HepG2 (cell line): ENCODE measurements at regions not wholly inside any gene's neighbourhood (a gene's known extent, or its start where the extent isn't known, plus 50 kb on each side); places are given as distances from the start of the nearest gene placed in this dataset.

Source experiments
- ATAC-seq: fragments of 200-7000 bp; cut with Tn5 transposase; 3 replicates; pipeline ENCODE4 v1.9.1; 2020; ENCODE audit warnings: mild to moderate bottlenecking, moderate library complexity
- BruUV-seq: library from RNA; stranded (reverse); fragments of 400-500 nt; replicated peaks from 2 replicates; lab custom pipeline; 2021; lab: Mats Ljungman, UMichigan
- CTCF ChIA-PET: fragments of 300-600 bp; formaldehyde crosslinking; extraction: SDS; loops from one replicate; lab custom pipeline; 2021; ENCODE audit warnings: low total read pairs, inconsistent platforms, low intra/inter-chr PET ratio; lab: Yijun Ruan, JAX
- POLR2A ChIA-PET: fragments of 350-600 bp; sonication (Branson Sonifier 250); formaldehyde crosslinking; loops from one replicate; lab custom pipeline; 2020; ENCODE audit warnings: antibody characterized with exemption, inconsistent platforms; lab: Yijun Ruan, JAX
- DNase-seq: peaks from one replicate; pipeline ENCODE4 v3.0.0-alpha.2; 2015; ENCODE audit warnings: low spot score
- FAIRE-seq: peaks from 3 replicates; lab custom pipeline; 2011; peaks lifted over from hg19 to GRCh38; lab: Jason Lieb, UNC
- H2AFZ ChIP-seq: one replicate; pipeline ENCODE4 v1.6.1; 2011; ENCODE audit warnings: low read length, inconsistent platforms
- H3K27ac ChIP-seq: fragments of 300-600 bp; 3 replicates; pipeline ENCODE4 v1.8.0; 2011; ENCODE audit warnings: mixed run types, mild to moderate bottlenecking, mixed read lengths, low read length, inconsistent platforms; ENCODE audit not compliant: insufficient read depth; ENCODE audit errors: extremely low read length
- H3K27me3 ChIP-seq, 2 experiments: fragments of 200-600 bp in 1 of 2; 2 replicates in 1 of 2; 3 replicates in 1 of 2; pipeline versions ENCODE4 v1.6.0 to v1.8.0; 2011; ENCODE audit warnings: low read length in 2 of 2, mild to moderate bottlenecking in 2 of 2, moderate library complexity in 2 of 2, inconsistent platforms in 1 of 2; ENCODE audit not compliant: insufficient read depth in 2 of 2, control insufficient read depth in 1 of 2
- H3K36me3 ChIP-seq, 2 experiments: fragments of 200-600 bp in 1 of 2; replicated peaks in 1 of 2; 2 replicates in 1 of 2; 3 replicates in 1 of 2; pipeline versions ENCODE4 v1.5.1 to v1.8.0; 2011; ENCODE audit warnings: low read length in 2 of 2, inconsistent platforms in 1 of 2; ENCODE audit not compliant: insufficient read depth in 2 of 2, control insufficient read depth in 1 of 2
- H3K4me1 ChIP-seq: 2 replicates; pipeline ENCODE4 v1.5.1; 2012; ENCODE audit warnings: low read length, inconsistent platforms; ENCODE audit not compliant: insufficient read depth
- H3K4me2 ChIP-seq: 2 replicates; pipeline ENCODE4 v1.6.0; 2011; ENCODE audit warnings: low read depth, low read length, inconsistent platforms
- H3K4me3 ChIP-seq, 3 experiments: fragments of 200-600 bp in 1 of 3; sonication (generic), shearing (Covaris generic) in 1 of 3; replicated peaks in 1 of 3; 2 replicates each; pipeline ENCODE4 v1.5.1; 2011 to 2016; ENCODE audit warnings: low read length in 3 of 3, inconsistent platforms in 2 of 3, low read depth in 2 of 3, mild to moderate bottlenecking in 2 of 3, control low read depth in 1 of 3, mixed read lengths in 1 of 3; ENCODE audit not compliant: insufficient read depth in 1 of 3
- H3K79me2 ChIP-seq: one replicate; pipeline ENCODE4 v1.6.1; 2011; ENCODE audit warnings: low read length, inconsistent platforms; ENCODE audit not compliant: insufficient read depth
- H3K9ac ChIP-seq: 2 replicates; pipeline ENCODE4 v1.6.0; 2011; ENCODE audit warnings: mild to moderate bottlenecking, low read depth, low read length, inconsistent platforms; ENCODE audit not compliant: insufficient read depth
- H3K9me3 ChIP-seq: 2 replicates; pipeline ENCODE4 v1.5.1; 2012; ENCODE audit warnings: mild to moderate bottlenecking, low read length
- H4K20me1 ChIP-seq: 2 replicates; pipeline ENCODE4 v1.6.0; 2011; ENCODE audit warnings: inconsistent platforms, mild to moderate bottlenecking, low read length, moderate library complexity; ENCODE audit not compliant: insufficient read depth
- ARHGAP35 ChIP-seq: sonication (generic); formaldehyde crosslinking; IDR thresholded peaks from 2 replicates; pipeline ENCODE4 v1.9.0; 2022; ENCODE audit warnings: mild to moderate bottlenecking, inconsistent platforms, moderate library complexity, missing genetic modification reagents, borderline replicate concordance
- ATF2 ChIP-seq: sonication (generic); formaldehyde crosslinking; IDR thresholded peaks from 2 replicates; pipeline ENCODE4 v1.4.0; 2020; ENCODE audit warnings: missing genetic modification reagents
- ATF7 ChIP-seq, 2 experiments: fragments of 450-650 bp in 1 of 2; sonication (generic) in 1 of 2; formaldehyde crosslinking in 1 of 2; IDR thresholded peaks; 2 replicates each; pipeline versions ENCODE4 v1.4.0 to v1.6.1; 2016 to 2020; ENCODE audit warnings: antibody characterized with exemption in 1 of 2, mild to moderate bottlenecking in 1 of 2, missing genetic modification reagents in 1 of 2
- BRF2 ChIP-seq: sonication (generic); formaldehyde crosslinking; IDR thresholded peaks from 2 replicates; pipeline ENCODE4 v1.8.1; 2022; ENCODE audit warnings: mild to moderate bottlenecking, missing genetic modification reagents
- DMAP1 ChIP-seq: IDR thresholded peaks from 2 replicates; pipeline ENCODE4 v1.6.1; 2016
- EP300 ChIP-seq, 3 experiments: sonication (generic) in 1 of 3; formaldehyde crosslinking in 1 of 3; IDR thresholded peaks; 2 replicates each; pipeline versions ENCODE4 v1.5.1 to v1.6.1; 2011 to 2020; ENCODE audit warnings: low read depth in 2 of 3, low read length in 2 of 3, borderline replicate concordance in 1 of 3, improper control_type of control experiment in 1 of 3, mild to moderate bottlenecking in 1 of 3, missing genetic modification reagents in 1 of 3, moderate library complexity in 1 of 3
- GFI1 ChIP-seq: sonication (generic); formaldehyde crosslinking; IDR thresholded peaks from 2 replicates; pipeline ENCODE4 v1.5.0; 2020; ENCODE audit warnings: missing genetic modification reagents, mild to moderate bottlenecking, borderline replicate concordance
- HNRNPLL ChIP-seq: fragments of 200-400 bp; formaldehyde crosslinking; IDR thresholded peaks from 2 replicates; pipeline ENCODE4 v1.6.1; 2017; ENCODE audit warnings: mild to moderate bottlenecking, low read depth, low read length; ENCODE audit not compliant: poor library complexity, severe bottlenecking
- KDM1A ChIP-seq: IDR thresholded peaks from 2 replicates; pipeline ENCODE4 v1.6.1; 2016; ENCODE audit warnings: missing compliant biosample characterization
- MED8 ChIP-seq: sonication (generic); formaldehyde crosslinking; IDR thresholded peaks from 2 replicates; pipeline ENCODE4 v1.8.1; 2023; ENCODE audit warnings: mild to moderate bottlenecking, missing genetic modification reagents; ENCODE audit not compliant: insufficient replicate concordance
- TSC22D2 ChIP-seq: sonication (generic); formaldehyde crosslinking; IDR thresholded peaks from 2 replicates; pipeline ENCODE4 v1.5.1; 2020; ENCODE audit warnings: missing genetic modification reagents, mild to moderate bottlenecking, borderline replicate concordance
- ZBTB7B ChIP-seq: sonication (generic); formaldehyde crosslinking; IDR thresholded peaks from 2 replicates; pipeline ENCODE4 v1.4.0; 2020; ENCODE audit warnings: missing genetic modification reagents
- ZC3H13 ChIP-seq: sonication (generic); formaldehyde crosslinking; IDR thresholded peaks from 2 replicates; pipeline ENCODE4 v1.8.1; 2023; ENCODE audit warnings: mild to moderate bottlenecking, missing genetic modification reagents, moderate library complexity
- ZNF10 ChIP-seq: sonication (generic); formaldehyde crosslinking; IDR thresholded peaks from 2 replicates; pipeline ENCODE4 v1.4.0; 2020; ENCODE audit warnings: mild to moderate bottlenecking, low read depth, missing genetic modification reagents, borderline replicate concordance
- ZNF101 ChIP-seq: sonication (generic); formaldehyde crosslinking; IDR thresholded peaks from 2 replicates; pipeline ENCODE4 v1.4.0; 2020; ENCODE audit warnings: mild to moderate bottlenecking, low read depth, missing genetic modification reagents, borderline replicate concordance
- ZNF256 ChIP-seq: sonication (generic); formaldehyde crosslinking; conservative IDR thresholded peaks from 2 replicates; pipeline ENCODE4 v1.4.0; 2020; ENCODE audit warnings: missing genetic modification reagents
- ZNF30 ChIP-seq: sonication (generic); formaldehyde crosslinking; IDR thresholded peaks from 2 replicates; pipeline ENCODE4 v1.5.0; 2020; ENCODE audit warnings: mild to moderate bottlenecking, missing genetic modification reagents
- ZNF329 ChIP-seq: sonication (generic); formaldehyde crosslinking; IDR thresholded peaks from 2 replicates; pipeline ENCODE4 v1.9.0; 2021; ENCODE audit warnings: low read depth, mild to moderate bottlenecking, missing genetic modification reagents
- ZNF777 ChIP-seq: sonication (generic); formaldehyde crosslinking; IDR thresholded peaks from 2 replicates; pipeline ENCODE4 v1.4.0; 2020; ENCODE audit warnings: missing genetic modification reagents
- ZSCAN20 ChIP-seq: sonication (generic); formaldehyde crosslinking; IDR thresholded peaks from 2 replicates; pipeline ENCODE4 v1.4.0; 2020; ENCODE audit warnings: missing genetic modification reagents, mild to moderate bottlenecking, borderline replicate concordance
- WGBS: methylation state at CpG from one replicate; pipeline ENCODE4 v1.1.6; 2017; ENCODE audit warnings: low lambda C conversion rate; 5-methylcytosine and 5-hydroxymethylcytosine counted together
- in situ Hi-C: cut with HindIII; loops from 2 replicates; pipeline ENCODE4 v1.10.0; 2017; ENCODE audit warnings: low pct_unique_long_range_greater_than_20kb; ENCODE audit not compliant: extremely low pct_ligation_motif_present
- intact Hi-C: fragments of 100-400 bp; cut with micrococcal nuclease; formaldehyde crosslinking; loops from one replicate; pipeline ENCODE4 v1.10.0; 2022; ENCODE audit not compliant: unreplicated experiment

- H3K27me3 ChIP-seq = no peaks in the 10 kb centered on the region
- no TSS peak for BruUV-seq
- H3K4me3 ChIP-seq = no peak overlapping the region
- in situ Hi-C loops = no loop called here
- intact Hi-C loops = no loop called here
- 2% methylated on average over 2 of the region's 2 CpGs for WGBS
- no peaks in the 10 kb centered on the region for H4K20me1 ChIP-seq
- FAIRE-seq (no peak), DNase-seq (no peak), ATAC-seq (no peak)
- H3K79me2 ChIP-seq = no peaks in the 10 kb centered on the region
- no peak overlapping the region for H3K4me2 ChIP-seq
- no peak overlapping the region for H3K27ac ChIP-seq
- ChIA-PET POLR2A (no interaction called here), CTCF (no interaction called here)
- H3K4me1 ChIP-seq = no peaks in the 10 kb centered on the region
- H3K9me3 ChIP-seq = no peaks in the 10 kb centered on the region
- no peak overlapping the region for H2AFZ ChIP-seq
- no peaks in the 10 kb centered on the region for H3K36me3 ChIP-seq
- no peak for TF ChIP-seq BRF2 (CRISPR knock-in tag)
- TF ChIP-seq HNRNPLL = no peak
- TF ChIP-seq EP300 (IDR thresholded peaks at IDR 0.05; ENCODE audit: low read depth in 2 of 2, low read length in 2 of 2) = no peak
- no peak for TF ChIP-seq EP300 (CRISPR knock-in tag; IDR thresholded peaks at IDR 0.05; ENCODE audit: borderline replicate concordance)
- no peak for TF ChIP-seq ZC3H13 (CRISPR knock-in tag)
- TF ChIP-seq ZSCAN20 (CRISPR knock-in tag) = no peak
- no peak for TF ChIP-seq ATF2 (CRISPR knock-in tag)
- TF ChIP-seq ATF7 (IDR thresholded peaks at IDR 0.05) = no peak
- no peak for TF ChIP-seq ATF7 (CRISPR knock-in tag; IDR thresholded peaks at IDR 0.05)
- no peak for TF ChIP-seq ZNF777 (CRISPR knock-in tag)
- no peak for TF ChIP-seq ZNF10
- no peak for TF ChIP-seq DMAP1 (CRISPR knock-in tag)
- TF ChIP-seq TSC22D2 = no peak
- no peak for TF ChIP-seq ZNF101 (CRISPR knock-in tag)
- no peak for TF ChIP-seq GFI1 (CRISPR knock-in tag)
- no peak for TF ChIP-seq KDM1A (CRISPR knock-in tag)
- TF ChIP-seq ARHGAP35 (CRISPR knock-in tag) = no peak
- no peak for TF ChIP-seq MED8 (CRISPR knock-in tag)
- TF ChIP-seq ZNF256 = no peak
- no peak for TF ChIP-seq ZNF30 (CRISPR knock-in tag)
- TF ChIP-seq ZBTB7B (CRISPR knock-in tag) = no peak
- TF ChIP-seq ZNF329 (CRISPR knock-in tag) = no peak
- H3K9ac ChIP-seq = no peak overlapping the region
Observed at GRCh38 chr12:84413656-84414055, 498.9 kb downstream of the SLC6A15 start.
